ENCODE measurements at regions not wholly inside any gene's neighbourhood (a gene's known extent, or its start where the extent isn't known, plus 50 kb on each side); places are given as distances from the start of the nearest gene placed in this dataset.

DNA sequence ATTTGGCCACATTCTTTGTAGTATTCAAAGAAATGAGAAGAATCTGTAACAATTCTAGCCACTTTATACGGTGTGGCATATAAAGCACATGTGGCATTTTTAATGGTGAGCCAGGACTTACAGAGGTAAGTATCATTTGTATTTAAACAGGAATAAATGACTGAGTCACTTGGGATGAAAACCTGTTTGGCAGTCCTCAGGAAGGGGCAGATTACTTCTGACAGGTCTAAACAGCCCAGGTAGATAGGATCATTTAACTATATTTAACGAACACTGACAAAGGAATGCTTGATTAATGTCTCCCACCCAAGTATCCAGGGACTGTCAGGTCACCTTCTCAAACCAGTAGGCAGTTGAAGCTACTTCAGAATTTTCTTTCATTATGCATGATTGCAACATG is 241.5 kb upstream of the SATB1 start:
- no peak for DNase-seq

DNA sequence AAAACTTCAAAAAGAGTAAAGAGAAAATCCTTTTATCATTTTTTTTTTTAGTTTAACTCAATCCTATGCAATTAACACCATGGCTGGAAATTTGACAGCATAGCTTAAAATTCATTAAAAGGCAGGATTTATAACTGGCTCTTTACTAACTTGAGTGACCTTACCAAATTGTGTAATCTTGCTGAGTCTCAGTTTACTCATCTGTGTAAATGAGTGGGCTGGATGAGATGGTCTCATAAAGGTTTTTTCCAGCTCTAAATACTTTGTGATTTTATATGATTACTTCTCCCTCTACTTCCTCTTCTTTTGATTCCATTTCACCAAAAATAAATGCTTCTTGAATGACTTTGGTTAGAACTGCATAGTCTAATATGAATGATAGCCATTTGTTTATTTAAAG is 234.9 kb upstream of the SATB1 start:
- DNase-seq, result no peak

DNA sequence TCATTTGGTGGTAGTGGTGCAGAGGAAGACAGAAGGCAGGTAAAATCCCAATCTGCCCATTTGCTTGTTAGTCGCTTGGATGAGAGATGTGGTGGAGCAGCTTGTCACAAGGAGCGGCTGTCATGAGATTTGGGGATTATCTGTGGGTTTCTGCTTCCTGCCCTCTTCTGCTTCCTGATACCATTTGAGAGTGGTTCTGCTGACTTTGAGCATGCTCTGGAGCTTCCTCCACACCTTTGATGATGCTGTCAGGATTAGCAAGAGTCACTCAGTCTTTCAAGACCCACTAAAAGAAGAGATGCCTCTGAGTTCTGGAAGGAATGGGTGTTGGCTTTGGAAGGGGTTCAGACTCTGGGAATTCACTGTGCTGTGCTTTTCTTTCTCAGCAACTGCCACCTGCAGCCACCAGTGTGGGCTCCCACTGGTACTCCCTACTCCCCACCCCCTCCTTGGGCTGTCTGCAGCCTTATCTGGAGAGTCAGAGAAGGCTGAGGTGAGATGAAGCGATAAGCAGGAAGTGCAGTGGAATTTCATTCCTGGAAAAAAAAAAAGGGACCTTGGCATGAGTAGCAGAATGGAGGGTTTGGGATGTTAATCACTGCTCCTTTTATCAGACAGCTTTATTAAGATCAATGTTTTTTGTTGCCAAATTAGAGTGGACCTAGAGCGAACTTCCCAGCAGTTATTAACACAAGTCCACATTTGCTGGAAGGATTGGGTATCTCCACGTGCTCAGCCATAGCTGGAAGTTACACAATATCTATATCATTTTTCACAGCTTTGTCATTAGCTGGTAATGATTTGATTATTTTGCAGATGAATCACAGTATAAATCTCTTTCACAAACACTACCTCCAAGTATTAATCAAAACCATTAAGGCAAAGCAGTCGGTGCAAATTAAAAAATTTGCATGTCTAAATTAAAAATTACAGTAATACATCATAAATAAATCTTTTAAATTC is 233.0 kb upstream of the SATB1 start:
- no peak for DNase-seq

DNA sequence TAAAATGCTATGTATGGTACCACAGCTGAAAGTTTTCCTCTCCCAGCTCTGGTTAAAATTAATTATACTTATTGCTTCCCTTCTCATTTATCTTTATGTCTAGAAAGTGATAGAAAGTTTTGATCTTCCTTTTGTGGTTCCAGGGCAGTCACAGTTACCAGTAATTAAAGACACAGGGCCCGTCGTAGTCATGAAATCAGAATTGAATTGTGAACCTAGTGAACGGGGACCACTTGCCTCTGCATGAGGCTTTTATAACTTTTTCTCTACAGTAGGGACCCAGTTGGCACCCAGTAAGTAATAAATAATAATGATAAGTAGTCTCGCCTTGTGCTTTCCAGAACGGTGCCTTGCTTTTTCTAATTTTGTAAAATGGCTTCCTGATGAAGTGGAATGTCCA is 231.7 kb upstream of the SATB1 start:
- no peak for DNase-seq

DNA sequence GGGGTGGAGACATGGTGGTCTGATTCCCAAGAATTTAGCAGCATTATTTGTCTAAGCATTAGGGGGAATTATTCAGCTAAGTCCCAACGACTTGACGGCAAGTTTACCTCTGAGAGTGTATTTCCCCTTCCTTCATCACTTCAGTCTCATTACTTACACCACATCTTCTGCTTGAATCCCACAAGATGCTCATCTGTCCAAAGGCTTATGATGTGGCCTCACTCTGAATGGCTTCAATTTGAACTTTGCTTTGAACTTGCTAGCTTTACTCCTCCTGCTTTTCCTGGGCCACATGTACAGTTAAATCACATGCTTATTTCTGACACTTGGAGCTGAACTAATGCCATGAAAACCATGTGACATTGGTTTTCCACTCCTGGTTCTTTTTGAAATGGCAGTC is 231.3 kb upstream of the SATB1 start:
- DNase-seq, result no peak

DNA sequence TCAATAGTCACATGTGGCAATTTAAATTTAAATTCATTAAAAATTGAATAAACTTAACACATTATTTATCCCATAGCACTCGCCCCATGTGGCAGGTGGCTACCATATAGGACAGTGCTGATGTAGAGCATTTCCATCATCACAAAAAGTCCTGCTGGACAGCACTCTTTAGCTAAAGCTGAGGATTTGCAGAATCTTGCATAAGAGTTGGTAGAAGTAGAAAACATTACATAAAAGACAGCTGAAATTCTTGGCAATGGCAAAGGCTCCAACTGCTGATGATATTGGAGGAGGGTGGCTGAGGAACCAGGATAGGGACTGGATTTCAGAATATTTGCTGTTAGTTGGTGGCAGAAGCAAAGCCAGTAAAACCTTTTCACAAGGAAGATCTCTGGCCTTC is 230.7 kb upstream of the SATB1 start:
- no peak for DNase-seq

DNA sequence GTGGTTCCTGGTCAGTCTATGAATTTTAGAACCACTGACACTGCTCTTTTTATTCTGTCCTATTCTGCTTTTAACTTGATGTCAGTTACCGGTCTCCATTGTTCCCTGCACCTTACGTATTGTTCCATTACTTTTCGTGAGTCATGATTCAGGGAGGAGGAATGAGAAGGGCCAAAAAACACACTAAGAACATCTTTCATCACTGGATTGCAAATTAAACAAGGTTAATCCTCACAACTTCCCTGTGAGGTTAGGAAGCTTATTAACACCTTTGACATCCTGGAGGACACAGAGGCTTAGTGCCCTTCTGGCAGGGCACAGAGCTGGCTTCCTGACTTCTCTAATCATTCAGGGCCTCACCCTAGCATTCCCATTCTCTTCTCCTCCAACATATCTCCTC is 227.6 kb upstream of the SATB1 start:
- DNase-seq, result no peak

DNA sequence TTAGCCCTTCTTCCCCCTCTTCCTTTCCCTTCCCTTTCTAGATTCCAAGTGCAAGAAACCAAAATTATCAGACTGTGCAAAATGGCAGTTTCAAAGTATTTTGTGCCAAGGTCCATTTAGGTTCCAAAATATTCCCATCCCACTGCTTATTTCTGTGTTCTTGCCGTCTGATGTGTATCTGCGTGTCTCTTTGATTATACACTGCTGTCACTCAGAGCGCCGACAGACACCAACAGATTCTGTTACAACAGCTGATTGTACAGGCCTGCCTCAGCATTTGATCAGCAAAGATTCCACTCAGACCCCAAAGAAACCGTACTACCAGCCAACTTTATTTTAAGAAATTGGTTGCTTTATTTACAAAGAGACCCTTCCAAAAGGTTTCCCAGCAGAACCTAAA is 225.6 kb upstream of the SATB1 start:
- no peak for DNase-seq

DNA sequence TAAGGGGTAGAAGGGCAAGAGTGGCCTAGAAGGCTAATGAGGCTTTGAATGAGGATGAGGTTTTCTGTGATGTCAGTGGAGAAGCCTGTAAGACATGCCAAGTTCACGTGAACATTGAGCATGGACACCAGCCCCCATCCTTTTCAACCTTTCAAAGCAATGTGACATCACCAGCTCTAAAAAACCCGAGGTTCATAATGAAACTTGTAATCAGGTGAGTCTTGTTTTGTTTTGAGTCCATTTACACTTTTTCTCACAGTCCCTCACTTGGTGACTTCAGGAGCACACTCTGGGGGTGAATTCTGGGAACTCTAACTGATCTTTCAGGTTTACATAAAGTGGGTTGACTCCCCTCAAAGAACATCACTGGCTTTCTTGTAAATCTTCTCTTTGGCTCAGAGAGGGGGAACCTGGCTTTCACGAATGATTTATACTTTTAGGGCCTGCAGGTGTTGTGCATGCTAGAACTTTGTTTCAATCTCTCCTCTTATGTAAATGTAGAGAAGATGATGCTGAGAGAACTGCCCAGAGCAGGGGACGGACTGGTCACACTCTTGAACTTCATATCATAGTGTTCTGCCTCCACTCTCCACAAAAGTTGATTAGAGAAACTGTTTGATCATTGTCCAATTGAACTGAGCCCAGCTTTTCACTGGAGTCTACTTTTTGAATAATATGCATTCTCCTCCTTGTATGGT is 224.7 kb upstream of the SATB1 start:
- DNase-seq, result no peak

DNA sequence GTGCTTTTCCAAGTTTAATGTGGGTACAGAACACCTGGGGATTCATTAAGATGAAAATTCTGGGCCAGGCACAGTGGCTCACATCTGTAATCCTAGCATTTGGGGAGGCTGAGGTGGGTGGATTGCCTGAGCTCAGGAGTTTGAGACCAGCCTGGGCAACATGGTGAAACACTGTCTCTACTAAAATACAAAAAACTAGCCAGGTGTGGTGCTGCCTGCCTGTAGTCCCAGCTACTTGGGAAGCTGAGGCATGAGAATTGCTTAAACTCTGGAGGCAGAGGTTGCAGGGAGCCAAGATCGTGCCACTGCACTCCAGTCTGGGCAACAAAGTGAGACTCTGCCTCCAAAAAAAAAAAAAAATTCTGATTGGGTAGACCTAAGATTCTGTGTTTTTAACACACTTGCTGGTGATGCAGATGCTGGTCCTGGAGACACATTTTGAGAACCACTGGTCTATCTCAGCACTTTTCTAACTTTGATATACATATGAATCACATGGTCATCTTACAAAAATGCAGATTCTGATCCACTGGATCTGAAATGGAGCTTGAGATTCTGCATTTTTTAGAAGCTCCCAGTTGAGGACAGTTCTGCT is 223.8 kb upstream of the SATB1 start:
- DNase-seq, result no peak

DNA sequence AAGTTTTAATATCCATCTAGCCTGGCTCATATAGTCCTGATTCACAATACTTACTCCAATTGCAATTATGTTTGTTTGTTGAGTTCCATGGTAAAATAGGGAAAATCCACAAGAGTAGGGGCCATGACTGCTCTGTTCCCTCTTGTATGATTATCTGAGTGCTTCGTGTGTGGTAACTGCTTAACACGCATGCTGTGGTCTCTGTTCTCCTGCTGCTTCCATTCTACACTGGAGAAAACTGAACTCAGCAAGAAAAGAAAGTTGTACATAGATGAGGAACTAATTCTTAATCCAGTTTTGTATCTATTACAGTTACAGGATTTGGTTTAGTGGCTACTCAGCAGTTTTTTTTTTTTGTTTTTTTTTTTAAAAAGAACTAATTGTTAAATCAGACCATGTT is 223.0 kb upstream of the SATB1 start:
- no peak for DNase-seq

DNA sequence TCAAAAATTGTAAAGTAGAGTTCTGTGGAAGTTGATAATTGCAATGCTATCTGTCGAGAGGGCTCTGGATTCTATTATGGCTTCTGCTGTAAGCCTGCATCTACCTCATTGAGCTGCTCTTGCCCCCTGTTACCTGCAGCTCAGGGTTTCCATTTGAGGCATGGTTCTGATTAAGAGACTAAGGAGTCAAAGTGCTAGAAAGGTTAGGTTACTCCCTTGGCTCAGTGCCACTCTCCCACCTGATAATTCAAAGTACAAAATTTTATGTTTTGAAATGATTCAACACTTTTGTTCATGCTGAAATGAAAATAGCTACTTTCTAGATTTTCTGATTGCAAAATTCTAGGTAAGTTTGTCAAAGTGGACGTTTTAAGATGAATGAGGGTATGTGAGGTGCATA is 220.5 kb upstream of the SATB1 start:
- no peak for DNase-seq

DNA sequence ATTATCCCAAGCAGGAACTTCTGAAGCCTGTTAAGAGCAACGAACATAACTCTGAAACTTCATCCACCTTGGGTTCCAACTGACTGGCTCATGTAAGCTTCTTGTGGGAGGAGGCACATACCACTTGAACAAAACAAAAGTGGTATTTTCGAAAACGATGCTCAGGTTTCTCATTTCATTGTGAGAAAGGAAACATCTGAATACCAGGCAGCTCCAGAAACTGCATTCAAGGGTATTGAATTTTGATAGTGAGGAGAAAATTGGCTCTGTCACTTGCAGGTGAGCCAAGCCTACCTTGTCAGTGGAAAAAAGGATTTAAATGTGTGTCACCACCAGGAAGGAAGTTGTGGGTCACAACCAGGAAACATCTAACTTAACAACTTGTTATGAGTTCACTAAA is 218.1 kb upstream of the SATB1 start:
- DNase-seq, result no peak

DNA sequence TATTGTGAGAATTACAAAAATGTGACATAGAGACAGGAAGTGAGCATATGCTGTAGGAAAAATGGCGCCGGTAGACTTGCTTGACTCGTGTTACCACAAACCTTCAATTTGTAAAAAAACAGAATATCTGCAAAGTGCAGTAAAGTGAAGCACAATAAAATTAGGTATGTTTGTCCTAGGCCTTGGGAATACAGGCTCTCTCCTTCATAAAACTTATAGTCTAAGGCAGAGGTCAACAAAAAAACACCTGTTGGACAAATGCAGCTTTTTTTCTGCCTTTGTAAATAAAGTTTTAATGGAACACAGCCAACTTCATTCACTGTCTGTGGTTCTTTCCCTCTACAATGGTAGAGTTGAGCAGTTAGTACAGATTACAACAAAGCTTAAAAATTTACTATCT is 216.8 kb upstream of the SATB1 start:
- DNase-seq, result no peak

DNA sequence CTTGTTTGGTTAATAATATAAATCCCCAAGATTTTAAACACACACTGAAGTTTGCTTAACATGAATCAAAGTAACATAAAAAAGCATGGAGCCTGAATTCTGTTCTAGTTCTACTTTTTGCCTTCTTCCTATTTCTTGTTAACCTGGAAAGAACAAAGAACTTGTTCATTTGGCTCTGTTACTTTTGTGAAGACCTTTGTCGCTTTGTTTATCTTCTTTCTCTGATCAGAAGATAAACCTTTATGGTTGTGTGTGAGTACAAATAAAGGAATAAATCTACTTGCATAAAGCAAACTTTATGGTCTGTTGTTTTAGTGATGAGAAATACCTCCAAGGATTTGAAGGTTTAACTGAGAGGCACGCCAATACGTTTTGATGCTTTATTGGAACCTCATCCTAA is 210.1 kb upstream of the SATB1 start:
- DNase-seq, result no peak

DNA sequence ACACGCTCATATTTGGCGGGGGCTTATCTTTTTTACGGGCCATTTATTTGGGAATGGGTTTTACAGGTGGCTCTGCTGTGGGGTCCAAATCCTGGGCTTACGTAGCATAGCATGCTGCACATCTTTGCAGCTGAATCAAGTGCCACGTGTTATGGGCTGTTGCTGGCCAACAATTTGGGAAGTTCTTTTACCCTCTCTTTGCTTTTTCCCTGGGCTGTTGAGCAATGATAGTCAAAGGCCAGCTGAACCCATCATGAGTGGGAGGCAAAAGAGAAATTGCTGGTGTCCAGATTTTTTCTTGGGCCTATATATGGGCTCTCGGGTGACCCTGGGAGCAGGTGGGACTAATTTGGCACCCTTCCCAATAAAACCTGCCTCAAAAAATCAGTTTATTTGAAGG is 209.3 kb upstream of the SATB1 start:
- DNase-seq, result no peak

DNA sequence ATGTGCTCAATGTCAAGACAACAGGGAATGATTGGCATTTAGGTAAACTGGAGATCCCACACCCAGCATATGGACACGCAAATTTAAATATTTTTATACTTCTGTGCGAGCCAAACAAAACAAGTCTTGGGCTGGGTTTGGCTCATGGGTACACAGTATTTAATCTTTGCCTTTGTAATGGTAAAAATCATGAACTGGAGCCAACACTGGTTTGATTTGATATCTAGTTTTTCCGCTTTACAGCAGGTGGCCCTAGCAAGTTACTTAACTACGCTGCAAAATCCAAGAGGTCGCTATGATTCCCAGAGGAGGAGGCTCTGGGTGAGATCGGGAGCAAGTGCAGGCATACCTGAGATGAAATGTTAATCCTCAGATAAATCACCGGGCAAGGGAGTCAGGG is 207.9 kb upstream of the SATB1 start:
- no peak for DNase-seq

DNA sequence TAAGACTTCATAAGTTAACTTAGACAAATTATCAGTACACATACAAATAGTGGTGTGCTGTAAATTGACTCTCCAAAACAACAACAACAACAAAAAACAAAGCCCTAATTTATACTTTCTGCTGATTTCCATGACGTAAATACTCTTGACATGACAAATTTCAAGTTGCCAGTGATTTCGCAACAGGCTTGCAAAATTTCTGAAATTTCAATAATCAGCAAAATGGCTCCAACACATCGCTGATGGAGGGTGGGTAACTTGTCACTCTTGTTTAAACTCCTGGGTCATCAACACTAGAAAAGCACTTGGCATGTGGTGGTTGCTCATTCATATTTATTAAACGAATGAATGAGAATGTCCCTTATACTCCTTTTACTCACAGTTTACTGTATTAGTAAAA is 205.2 kb upstream of the SATB1 start:
- no peak for DNase-seq

DNA sequence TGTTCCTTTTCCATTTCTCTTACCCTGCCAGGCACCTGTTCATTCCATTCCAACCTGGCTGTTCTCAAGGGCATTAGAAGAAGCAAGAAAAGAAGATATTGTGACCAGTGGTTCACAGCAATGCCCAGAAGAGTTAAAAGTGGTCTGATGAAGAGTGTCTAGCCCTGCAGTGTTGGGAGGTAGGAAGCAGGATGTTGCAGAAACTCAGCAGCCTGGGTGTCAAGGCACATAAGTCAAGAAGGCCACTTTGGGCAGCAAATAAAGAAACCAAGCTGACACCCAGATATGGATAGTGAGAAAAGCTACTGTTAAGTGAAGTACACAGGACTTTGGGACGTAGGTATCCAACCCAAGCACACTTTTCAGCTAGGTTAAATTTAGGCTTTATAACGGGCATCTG is 199.9 kb upstream of the SATB1 start:
- DNase-seq, result no peak

DNA sequence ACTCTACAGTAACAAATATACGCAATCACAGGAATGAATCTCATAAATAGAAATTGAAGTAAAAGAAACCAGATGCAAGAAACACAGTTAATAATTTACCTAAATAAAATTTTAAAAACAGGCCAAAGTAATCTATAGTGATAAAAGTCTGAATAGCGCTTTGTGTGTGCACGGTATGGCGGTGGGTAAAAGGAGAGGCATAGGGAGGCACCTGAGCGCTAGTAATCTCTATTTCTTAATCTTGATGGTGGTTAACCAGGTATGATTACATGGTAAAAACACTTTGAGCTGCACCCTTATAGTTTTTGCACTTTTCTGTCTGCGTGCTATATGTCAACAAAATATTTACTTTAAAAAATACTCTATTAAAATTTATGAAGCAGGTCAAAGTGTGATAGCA is 198.1 kb upstream of the SATB1 start:
- no peak for DNase-seq

DNA sequence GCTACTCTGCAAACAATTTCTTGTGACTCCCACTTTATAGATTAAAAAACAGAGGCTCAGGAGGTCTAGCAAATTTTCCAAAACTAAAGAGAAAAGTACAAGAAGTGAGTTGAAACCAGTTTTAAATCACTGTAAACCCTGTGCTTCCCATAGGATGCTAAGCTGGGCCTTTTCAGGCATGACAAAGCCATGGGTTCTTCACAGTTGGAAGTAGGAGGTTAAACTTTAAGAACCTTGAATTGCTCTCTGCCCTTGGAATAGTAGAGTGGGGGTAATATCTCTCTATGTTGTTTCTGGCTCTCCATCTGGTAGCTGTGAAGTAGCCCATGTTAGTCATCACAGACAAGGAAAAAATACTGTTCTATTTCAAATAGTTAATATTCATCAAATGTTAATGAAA is 193.6 kb upstream of the SATB1 start:
- DNase-seq, result no peak

DNA sequence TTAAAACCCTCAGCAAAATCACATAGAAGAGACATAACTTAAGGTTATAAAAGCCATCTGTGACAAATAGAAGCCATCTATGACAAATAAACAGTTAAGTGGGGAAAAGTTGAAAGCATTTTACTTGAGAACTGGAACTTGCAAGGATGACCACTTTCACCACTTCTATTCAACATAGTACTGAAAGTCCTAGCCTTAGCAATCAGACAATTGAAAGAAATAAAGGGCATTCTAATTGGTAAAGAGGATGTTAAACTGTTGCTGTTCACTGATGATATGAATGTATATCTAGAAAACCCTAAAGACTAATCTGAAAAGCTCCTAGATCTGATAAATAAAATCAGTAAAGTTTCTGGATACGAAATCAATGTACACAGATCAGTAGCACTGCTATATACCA is 186.9 kb upstream of the SATB1 start:
- DNase-seq, result no peak

DNA sequence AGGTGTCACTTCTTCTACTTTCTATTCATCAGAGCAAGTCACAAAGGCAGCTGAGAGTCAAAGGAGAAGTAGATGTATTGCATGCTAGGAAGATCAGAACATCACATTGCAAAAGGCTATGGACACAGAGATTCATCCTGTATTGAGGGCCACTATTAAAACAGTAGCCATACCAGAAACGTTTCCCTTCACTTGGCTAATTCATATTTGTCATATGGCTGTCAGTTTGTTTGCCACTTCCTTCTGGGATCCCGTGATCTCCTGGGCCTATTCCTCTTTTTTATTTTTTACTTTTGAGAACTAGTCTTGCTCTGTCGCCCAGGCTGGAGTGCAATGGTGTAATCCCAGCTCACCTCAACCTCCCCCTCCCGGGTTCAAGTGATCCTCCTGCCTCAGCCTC is 184.0 kb upstream of the SATB1 start:
- no peak for DNase-seq

DNA sequence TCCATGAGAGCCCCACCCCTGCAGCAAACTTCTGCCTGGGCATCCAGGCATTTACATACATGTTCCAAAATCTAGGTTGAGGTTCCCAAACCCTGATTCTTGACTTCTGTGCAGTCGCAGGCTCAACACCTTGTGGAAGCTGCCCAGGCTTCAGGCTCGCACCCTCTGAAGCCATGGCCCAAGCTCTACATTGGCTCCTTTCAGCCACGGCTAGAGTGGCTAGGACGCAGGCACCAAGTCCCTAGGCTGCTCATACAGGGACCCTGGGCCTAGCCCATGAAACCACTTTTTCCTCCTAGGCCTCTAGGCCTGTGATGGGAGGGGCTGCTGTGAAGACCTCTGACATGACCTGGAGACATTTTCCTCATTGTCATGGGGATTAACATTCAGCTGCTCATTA is 172.8 kb upstream of the SATB1 start:
- DNase-seq, result no peak
